GM23248 (cell line): ENCODE measurements at regions not wholly inside any gene's neighbourhood (a gene's known extent, or its start where the extent isn't known, plus 50 kb on each side); places are given as distances from the start of the nearest gene placed in this dataset.
A peak's percentile ranks its signal among the peaks of the same experiment; 100 is the strongest.

Experiments
- DNase-seq: peaks from one replicate; pipeline ENCODE4 v3.0.0-alpha.2; 2015
- H2AFZ ChIP-seq: fragments of 200-600 bp; sonication (generic); 2 replicates; pipeline ENCODE4 v1.6.1; 2016; ENCODE audit warnings: antibody characterized with exemption
- H3F3A ChIP-seq: fragments of 200-600 bp; sonication (generic); 2 replicates; pipeline ENCODE4 v1.6.1; 2016; ENCODE audit warnings: mild to moderate bottlenecking, antibody characterized with exemption, mixed run types; ENCODE audit not compliant: insufficient read depth
- H3K27ac ChIP-seq: fragments of 200-600 bp; sonication (generic); 2 replicates; pipeline ENCODE4 v1.5.1; 2016; ENCODE audit warnings: mild to moderate bottlenecking
- H3K27me3 ChIP-seq: fragments of 200-600 bp; sonication (generic); replicated peaks from 2 replicates; pipeline ENCODE4 v1.6.1; 2016; ENCODE audit warnings: mild to moderate bottlenecking; ENCODE audit not compliant: insufficient read depth
- H3K36me3 ChIP-seq: fragments of 200-600 bp; sonication (generic); 2 replicates; pipeline ENCODE4 v1.6.1; 2016; ENCODE audit warnings: low read depth, mild to moderate bottlenecking
- H3K4me1 ChIP-seq: fragments of 200-600 bp; sonication (generic); 2 replicates; pipeline ENCODE4 v1.6.1; 2016; ENCODE audit warnings: mild to moderate bottlenecking; ENCODE audit not compliant: insufficient read depth
- H3K4me2 ChIP-seq: fragments of 200-600 bp; sonication (generic); one replicate; pipeline ENCODE4 v1.6.1; 2016; ENCODE audit warnings: mild to moderate bottlenecking; ENCODE audit not compliant: unreplicated experiment
- H3K4me3 ChIP-seq: fragments of 200-600 bp; sonication (generic); 2 replicates; pipeline ENCODE4 v1.5.1; 2016; ENCODE audit warnings: mild to moderate bottlenecking
- H3K79me2 ChIP-seq: fragments of 200-600 bp; sonication (generic); 2 replicates; pipeline ENCODE4 v1.6.1; 2016; ENCODE audit warnings: mild to moderate bottlenecking; ENCODE audit not compliant: insufficient read depth
- H3K9ac ChIP-seq: fragments of 200-600 bp; sonication (generic); 2 replicates; pipeline ENCODE4 v1.6.1; 2016; ENCODE audit warnings: mild to moderate bottlenecking
- H3K9me2 ChIP-seq: fragments of 200-600 bp; sonication (generic); 2 replicates; pipeline ENCODE4 v1.6.1; 2016; ENCODE audit warnings: mixed run types, mild to moderate bottlenecking, moderate library complexity; ENCODE audit not compliant: insufficient read depth
- H3K9me3 ChIP-seq: fragments of 200-600 bp; sonication (generic); one replicate; pipeline ENCODE4 v1.6.1; 2017; ENCODE audit warnings: low read depth
- H4K20me1 ChIP-seq: fragments of 200-600 bp; sonication (generic); 2 replicates; pipeline ENCODE4 v1.6.0; 2016; ENCODE audit not compliant: insufficient read depth
- EZH2 ChIP-seq: fragments of 200-600 bp; sonication (generic); IDR thresholded peaks from 2 replicates; pipeline ENCODE4 v1.6.1; 2018; ENCODE audit warnings: antibody characterized with exemption, mild to moderate bottlenecking; ENCODE audit not compliant: insufficient read depth, poor library complexity, severe bottlenecking
- EZH2phosphoT487 ChIP-seq: fragments of 200-600 bp; sonication (generic); IDR thresholded peaks from 2 replicates; pipeline ENCODE4 v1.6.1; 2018; ENCODE audit warnings: antibody characterized with exemption, moderate library complexity, mild to moderate bottlenecking, low read depth; ENCODE audit not compliant: insufficient read depth
- WGBS, 2 experiments: methylation state at CpG; one replicate each; pipeline ENCODE4 v1.1.6; 2015 to 2017; ENCODE audit warnings: low lambda C conversion rate in 2 of 2, low coverage in 1 of 2; ENCODE audit errors: missing lambda C conversion rate in 2 of 2; 5-methylcytosine and 5-hydroxymethylcytosine counted together
- in situ Hi-C: fragments of 300-500 bp; cut with MboI; formaldehyde crosslinking; loops from 2 replicates; pipeline ENCODE4 v1.15.0; 2020

DNA sequence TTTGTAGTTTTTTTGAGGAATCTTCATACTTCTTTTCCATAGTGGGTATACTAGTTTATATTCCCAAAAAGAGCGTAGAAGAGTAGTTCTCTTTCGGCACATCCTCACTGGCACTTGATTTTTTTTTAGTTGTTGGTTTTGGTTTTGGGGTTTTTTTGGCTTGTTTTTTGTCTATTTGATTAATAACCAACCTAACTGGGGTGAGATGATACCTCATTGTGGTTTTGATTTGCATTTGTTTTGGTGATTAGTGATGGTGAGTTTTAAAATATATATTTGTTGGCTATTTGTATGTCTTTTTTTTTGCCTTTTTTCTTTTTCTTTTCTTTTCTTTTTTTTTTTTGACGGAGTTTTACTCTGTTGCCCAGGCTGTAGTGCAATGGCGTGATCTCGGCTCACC, 69.7 kb upstream of the BTG1 start:
- Histone ChIP-seq H3K27me3 (no peaks in the 10 kb centered on the region), H3K9ac (no peak overlapping the region), H3K4me1 (peaks cover 6% of the 10 kb centered on the region), H3K9me2 (no peaks in the 10 kb centered on the region), H3K9me3 (no peaks in the 10 kb centered on the region), H2AFZ (no peak overlapping the region), H3K4me3 (no peak overlapping the region), H3K36me3 (no peaks in the 10 kb centered on the region), H3K4me2 (no peak overlapping the region), H4K20me1 (no peaks in the 10 kb centered on the region), H3K79me2 (no peaks in the 10 kb centered on the region), H3K27ac (no peak overlapping the region), H3F3A (no peaks in the 10 kb centered on the region)
- DNase-seq = no peak
- in situ Hi-C loops = no loop called here
- WGBS, 2 experiments = 88 to 99% methylated on average over 4 to 5 of the region's 5 CpGs
- TF ChIP-seq EZH2phosphoT487 = no peak
- TF ChIP-seq EZH2 = no peak

DNA sequence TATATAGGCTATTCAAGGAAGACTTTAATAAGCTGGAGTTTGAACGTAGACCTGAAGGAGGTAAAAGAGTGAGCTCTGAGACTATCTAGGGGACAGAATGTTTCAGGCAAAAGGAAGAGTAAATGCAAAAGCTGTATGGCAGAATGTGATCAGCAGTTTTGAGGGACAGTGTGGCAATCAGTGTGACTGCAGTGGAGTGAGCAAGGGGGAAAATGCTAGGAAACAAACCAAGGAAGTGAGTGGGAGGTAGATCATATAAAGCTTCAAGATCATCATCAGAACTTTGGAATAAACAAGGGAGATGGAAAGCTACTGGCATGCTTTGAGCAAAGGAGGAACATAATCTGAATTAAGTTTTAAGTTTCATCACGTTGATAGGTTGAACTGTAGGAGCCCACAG, 67.5 kb upstream of the BTG1 start:
- no peaks in the 10 kb centered on the region for H4K20me1 ChIP-seq
- TF ChIP-seq EZH2phosphoT487 (no peak), EZH2 (no peak)
- no peak for DNase-seq
- 53 to 56% methylated on average over 2 of the region's 2 CpGs for WGBS, 2 experiments
- H3K4me3 ChIP-seq = no peak overlapping the region
- no peaks in the 10 kb centered on the region for H3K9me2 ChIP-seq
- no peaks in the 10 kb centered on the region for H3K36me3 ChIP-seq
- H3K27me3 ChIP-seq = no peaks in the 10 kb centered on the region
- H3K9me3 ChIP-seq = no peaks in the 10 kb centered on the region
- in situ Hi-C loops = no loop called here
- H2AFZ ChIP-seq = no peak overlapping the region
- no peak overlapping the region for H3K4me2 ChIP-seq
- H3F3A ChIP-seq = 0 out of 2 replicates have a peak, but pooled peaks cover 9% of the 10 kb centered on the region
- no peak overlapping the region for H3K9ac ChIP-seq
- peaks cover 8% of the 10 kb centered on the region; the same call in 1 of the 2 replicates for H3K4me1 ChIP-seq
- H3K27ac ChIP-seq = no peak overlapping the region
- no peaks in the 10 kb centered on the region for H3K79me2 ChIP-seq

DNA sequence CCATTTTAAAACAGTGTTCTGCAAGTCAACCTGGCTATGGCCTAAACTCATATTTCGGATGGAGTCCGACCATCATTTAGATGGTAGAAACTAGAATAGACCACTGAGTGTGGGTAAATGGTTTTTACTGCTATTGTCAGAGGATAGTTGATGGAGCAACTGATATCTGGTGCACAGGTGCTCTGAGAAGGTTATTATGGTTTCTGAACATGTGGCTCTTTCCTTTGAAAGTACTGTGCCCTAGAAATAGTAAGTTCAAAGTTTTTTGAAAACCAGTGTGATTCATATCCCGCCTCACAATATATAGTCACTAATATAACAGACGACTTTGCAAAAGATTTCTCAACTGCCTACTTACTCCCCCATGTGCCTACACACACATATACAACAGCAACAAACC, 64.4 kb upstream of the BTG1 start:
- H3K4me2 ChIP-seq = no peak overlapping the region
- in situ Hi-C loops = no loop called here
- H4K20me1 ChIP-seq = no peaks in the 10 kb centered on the region
- peaks cover 8% of the 10 kb centered on the region; the same call in 1 of the 2 replicates for H3K4me1 ChIP-seq
- H3K9me3 ChIP-seq = no peaks in the 10 kb centered on the region
- H2AFZ ChIP-seq = no peak overlapping the region
- no peak overlapping the region for H3K27ac ChIP-seq
- no peaks in the 10 kb centered on the region for H3K79me2 ChIP-seq
- no peak overlapping the region for H3K9ac ChIP-seq
- WGBS, 2 experiments = 77 to 81% methylated on average over 4 of the region's 4 CpGs
- H3F3A ChIP-seq = 0 out of 2 replicates have a peak, but pooled peaks cover 9% of the 10 kb centered on the region
- no peak for DNase-seq
- TF ChIP-seq EZH2 (no peak), EZH2phosphoT487 (no peak)
- H3K4me3 ChIP-seq = no peak overlapping the region
- H3K9me2 ChIP-seq = no peaks in the 10 kb centered on the region
- H3K27me3 ChIP-seq = no peaks in the 10 kb centered on the region
- H3K36me3 ChIP-seq = no peaks in the 10 kb centered on the region

DNA sequence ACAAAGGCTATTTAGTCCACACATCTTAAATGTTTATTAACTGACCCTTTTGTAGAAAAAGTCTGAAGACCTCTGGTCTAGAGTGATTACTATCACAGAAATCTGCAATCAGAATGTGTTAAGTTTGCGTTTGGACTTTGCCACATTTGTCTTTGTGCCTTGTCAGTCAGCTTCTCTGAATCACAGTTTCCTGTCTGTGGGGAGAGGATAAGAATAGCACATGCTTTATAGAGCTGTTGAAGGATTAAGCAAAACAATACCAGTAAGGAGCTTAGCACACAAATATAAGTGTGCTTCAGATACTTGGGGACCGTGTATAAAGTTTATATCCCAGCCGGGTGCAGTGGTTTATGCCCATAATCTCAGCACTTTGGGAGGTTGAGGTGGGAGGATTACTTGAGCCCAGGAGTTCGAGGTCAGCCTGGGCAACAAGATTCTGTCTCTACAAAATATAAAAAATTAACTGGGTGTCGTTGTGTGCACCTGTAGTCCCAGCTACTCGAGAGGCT, 63.0 kb upstream of the BTG1 start:
- no peaks in the 10 kb centered on the region for H3K36me3 ChIP-seq
- no peak for TF ChIP-seq EZH2
- no peak for TF ChIP-seq EZH2phosphoT487
- WGBS, 2 experiments = 38% methylated on average over 6 of the region's 6 CpGs
- peak overlapping the region; percentile 48 for H3K4me2 ChIP-seq
- no peak overlapping the region for H3K9ac ChIP-seq
- no peak overlapping the region for H3K4me3 ChIP-seq
- H3K4me1 ChIP-seq = peaks cover 8% of the 10 kb centered on the region; the same call in 1 of the 2 replicates
- peak overlapping the region; percentile 56; the same call in 1 of the 2 replicates for H2AFZ ChIP-seq
- H3K27me3 ChIP-seq = no peaks in the 10 kb centered on the region
- H3K9me3 ChIP-seq = no peaks in the 10 kb centered on the region
- no peaks in the 10 kb centered on the region for H3K79me2 ChIP-seq
- H4K20me1 ChIP-seq = no peaks in the 10 kb centered on the region
- no peaks in the 10 kb centered on the region for H3K9me2 ChIP-seq
- in situ Hi-C loops = no loop called here
- H3F3A ChIP-seq = 0 out of 2 replicates have a peak, but pooled peaks cover 9% of the 10 kb centered on the region
- H3K27ac ChIP-seq = peak overlapping the region; percentile 47
- peak; percentile 72 for DNase-seq

DNA sequence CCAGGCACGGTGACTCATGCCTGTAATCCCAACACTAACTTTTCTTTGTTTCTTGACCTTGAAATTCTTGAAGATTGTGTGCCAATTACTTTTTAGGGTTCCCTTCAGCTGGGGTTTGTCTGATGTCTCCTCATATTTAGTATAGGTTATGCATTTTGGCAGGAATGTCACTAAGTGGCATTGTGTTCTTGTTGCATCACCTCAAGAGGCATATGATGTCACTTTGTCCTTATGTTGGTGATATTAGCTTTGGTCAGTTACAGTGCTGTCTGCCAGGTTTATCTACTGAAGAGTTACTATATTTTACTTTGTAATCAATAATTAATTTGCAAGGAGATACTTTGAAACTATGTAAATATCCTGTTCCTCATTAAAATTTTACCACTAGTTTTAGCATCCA, 61.0 kb upstream of the BTG1 start:
- no peaks in the 10 kb centered on the region for H3K36me3 ChIP-seq
- no peak overlapping the region for H3K4me2 ChIP-seq
- TF ChIP-seq EZH2phosphoT487 = no peak
- TF ChIP-seq EZH2 = no peak
- no peak overlapping the region for H3K4me3 ChIP-seq
- in situ Hi-C loops = no loop called here
- DNase-seq = peak; percentile 9
- no peaks in the 10 kb centered on the region for H3K79me2 ChIP-seq
- H3K9me3 ChIP-seq = no peaks in the 10 kb centered on the region
- H4K20me1 ChIP-seq = no peaks in the 10 kb centered on the region
- no peaks in the 10 kb centered on the region for H3K27me3 ChIP-seq
- 55 to 76% methylated on average over 1 of the region's 1 CpG for WGBS, 2 experiments
- no peak overlapping the region for H3K27ac ChIP-seq
- H3K9me2 ChIP-seq = no peaks in the 10 kb centered on the region
- H3K9ac ChIP-seq = no peak overlapping the region
- H3F3A ChIP-seq = 0 out of 2 replicates have a peak, but pooled peaks cover 9% of the 10 kb centered on the region
- no peak overlapping the region for H2AFZ ChIP-seq
- H3K4me1 ChIP-seq = peaks cover 8% of the 10 kb centered on the region; the same call in 1 of the 2 replicates
